Myocyte (in vitro differentiated cells): ENCODE measurements at regions not wholly inside any gene's neighbourhood (a gene's known extent, or its start where the extent isn't known, plus 50 kb on each side); places are given as distances from the start of the nearest gene placed in this dataset.

ENCODE experiments used
- DNase-seq: peaks from one replicate; pipeline ENCODE4 v3.0.0-alpha.2; 2012; ENCODE audit warnings: low read depth

DNA sequence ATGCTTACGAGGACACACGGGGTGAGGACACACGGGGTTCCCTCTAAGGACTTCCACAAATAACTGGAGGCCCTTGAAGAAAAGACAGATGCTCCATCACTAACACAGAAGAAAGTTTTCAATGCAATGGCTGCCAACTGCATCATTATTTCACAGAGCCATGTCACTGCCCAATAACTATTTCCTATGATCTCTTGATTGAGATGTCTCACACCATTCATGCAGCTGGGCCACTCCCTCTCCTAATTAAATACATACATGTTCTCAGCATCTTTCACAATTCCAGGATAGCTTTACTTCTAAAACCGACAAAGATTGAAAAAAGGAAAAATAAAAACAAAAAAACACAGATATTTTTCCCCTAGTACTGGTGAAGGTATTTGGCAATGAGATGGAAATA lies 650.8 kb downstream of the SEMA5A start:
- DNase-seq, result no peak

DNA sequence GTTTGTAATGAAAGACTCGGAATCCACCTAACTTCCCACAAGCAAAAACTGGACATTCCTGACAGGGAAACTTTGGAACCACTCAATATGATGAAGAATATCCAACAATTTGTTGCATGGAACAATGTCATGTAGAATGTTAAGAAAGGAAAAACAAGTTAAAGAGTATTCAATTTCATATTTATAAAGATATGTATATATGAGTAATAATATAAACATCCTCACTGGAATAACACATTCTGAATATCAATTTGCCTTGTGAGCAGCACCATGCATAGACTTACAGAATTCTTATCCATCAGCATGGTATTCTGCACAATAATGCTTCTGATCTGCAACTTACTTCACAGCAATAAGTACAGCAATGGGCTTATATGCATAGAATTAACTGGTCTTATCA lies 650.3 kb downstream of the SEMA5A start:
- DNase-seq, result no peak

DNA sequence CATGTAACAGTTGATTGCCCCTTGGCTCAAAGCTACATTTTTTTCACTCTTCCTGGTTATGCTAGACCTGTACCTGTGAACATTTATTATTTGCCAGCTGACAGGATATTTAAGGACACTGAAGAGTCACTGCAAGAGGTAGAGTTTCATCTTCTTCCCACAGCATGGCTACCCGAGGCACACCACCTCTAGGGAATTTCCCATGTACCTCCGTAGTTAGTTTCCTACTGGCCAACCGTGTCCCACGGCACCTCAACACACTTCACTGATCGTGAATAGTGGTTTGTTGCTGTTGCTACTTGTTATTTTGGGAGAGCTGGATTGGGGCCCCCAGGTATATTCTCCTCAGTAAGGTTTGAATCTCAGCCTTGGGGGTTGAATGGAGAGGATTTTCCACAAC lies 648.6 kb downstream of the SEMA5A start:
- DNase-seq, result no peak

DNA sequence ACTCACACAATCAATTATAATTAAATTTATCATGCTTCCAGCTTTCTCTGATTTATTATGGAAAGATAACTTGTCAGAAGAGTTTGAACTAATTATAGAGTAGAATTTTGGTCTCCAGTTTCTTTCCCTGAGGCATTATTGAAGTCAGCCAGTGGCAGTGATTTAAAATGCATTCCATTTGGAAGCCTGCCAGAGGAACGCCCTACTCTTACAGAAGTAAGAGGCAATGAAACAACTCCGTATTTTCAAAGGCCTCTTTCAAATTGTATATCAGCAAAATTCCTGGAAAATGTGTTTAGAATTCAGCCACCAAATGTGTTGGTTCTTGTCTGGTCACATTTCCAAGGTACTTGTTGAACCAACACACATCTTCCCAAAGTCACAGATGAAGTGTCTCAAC lies 640.9 kb downstream of the SEMA5A start:
- DNase-seq, result peak; percentile 50

DNA sequence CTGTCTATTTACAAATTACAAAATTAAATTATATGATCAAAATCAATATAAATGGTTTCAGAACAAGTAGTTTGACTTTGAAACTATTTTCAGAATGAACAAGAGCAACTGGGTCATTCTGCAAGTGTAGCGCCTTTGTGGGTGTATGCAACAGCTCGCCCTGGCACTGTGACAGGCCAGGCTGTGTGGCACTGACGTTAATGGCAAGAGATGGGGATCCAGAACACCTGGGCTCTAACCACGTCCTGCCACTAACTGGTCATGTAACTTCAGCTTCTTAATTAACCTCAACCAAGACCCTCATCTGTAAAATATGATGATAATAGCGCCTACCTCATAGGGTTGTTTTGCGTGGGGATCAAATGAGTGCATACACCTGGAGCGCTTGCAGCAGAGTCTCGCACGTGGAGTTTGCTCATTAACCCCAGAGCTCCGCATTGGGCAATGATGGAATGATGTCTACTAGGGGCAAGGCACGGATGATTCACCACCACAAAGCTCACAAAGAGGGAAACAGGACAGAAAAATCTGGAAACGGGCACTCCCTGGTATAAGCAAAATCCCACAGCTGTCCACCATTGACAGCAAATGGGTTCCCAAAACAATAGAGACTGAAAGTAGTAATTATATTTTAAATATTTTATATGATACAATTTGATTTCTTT lies 639.4 kb downstream of the SEMA5A start:
- DNase-seq, result peak; percentile 53

DNA sequence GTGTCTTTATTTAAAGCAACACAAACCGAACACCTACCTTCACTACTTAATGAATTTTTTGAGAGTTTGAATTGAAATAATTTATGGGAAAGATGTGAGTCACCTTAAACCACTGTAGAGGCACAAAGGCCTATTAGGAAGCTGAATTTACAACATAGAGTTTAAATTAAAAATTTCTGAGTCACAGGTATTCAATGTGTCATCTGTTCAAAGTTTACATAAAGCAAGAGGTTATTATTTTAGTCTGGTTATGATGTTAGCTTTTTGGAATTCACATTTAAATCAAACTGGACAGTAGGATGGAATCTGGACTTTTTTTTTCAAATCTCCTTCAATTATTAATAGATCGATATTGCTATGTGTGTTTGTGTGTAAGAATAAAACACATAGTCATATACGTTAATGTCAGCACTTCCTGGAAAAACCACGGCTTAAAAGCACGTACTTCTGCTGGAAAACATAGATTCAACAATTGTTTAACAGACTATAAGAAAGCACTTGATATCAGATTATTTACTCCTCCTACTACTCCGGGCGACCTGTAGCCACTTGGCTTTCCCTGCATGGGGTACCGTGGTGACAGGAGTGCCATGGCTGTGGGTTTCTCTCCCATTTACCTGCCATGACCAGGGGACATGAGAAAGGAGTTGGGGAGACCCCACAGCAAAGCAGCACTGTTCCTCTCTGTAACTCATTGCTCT lies 638.6 kb downstream of the SEMA5A start:
- DNase-seq, result no peak

DNA sequence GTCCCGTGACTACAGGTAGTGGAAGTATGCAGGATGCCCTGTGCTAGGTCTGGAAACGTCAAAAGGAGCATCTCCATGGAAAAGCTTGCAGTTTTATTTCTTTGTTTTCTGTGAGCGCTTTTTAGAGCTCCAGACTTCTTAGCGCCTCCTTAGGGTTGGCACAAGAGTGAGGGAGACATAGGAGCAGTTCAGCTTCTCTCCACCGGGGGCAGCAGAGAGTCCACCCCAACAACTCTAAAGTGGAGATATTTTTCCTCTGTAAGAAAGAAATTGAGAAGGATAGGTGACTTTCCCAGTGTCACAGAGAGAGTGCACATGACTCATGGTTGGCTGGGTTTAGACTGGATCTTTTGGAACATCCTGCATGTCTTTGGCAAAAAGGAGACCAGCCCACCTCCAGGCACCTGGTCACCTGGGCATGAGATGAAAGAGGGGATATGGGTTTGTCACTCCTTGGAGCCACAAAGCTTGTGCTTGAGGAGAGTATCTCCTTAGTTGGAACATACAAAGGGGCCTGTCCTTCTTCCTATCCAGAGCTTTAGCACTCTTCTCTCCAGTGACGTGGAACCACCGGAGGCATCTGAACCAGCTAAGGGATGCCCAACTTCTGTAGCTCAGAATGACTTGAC lies 637.7 kb downstream of the SEMA5A start:
- peak; percentile 23 for DNase-seq

DNA sequence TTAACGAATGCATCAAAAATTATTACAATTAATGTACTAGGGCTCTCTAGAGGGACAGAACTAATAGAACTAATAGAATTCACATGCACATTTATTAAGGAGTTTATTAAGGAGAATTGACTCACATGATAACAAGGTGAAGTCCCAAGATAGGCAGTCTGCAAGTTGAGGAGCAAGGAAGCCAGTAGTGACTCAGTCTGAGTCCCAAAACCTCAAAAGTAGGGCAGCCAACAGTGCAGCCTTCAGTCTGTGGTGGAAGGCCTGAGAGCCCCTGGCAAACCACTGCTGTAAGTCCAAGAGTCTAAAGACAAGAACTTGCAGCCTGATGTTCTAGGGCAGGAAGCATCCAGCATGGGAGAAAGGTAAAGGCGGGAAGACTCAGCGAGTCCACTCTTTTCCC lies 633.8 kb downstream of the SEMA5A start:
- DNase-seq, result peak; percentile 25

DNA sequence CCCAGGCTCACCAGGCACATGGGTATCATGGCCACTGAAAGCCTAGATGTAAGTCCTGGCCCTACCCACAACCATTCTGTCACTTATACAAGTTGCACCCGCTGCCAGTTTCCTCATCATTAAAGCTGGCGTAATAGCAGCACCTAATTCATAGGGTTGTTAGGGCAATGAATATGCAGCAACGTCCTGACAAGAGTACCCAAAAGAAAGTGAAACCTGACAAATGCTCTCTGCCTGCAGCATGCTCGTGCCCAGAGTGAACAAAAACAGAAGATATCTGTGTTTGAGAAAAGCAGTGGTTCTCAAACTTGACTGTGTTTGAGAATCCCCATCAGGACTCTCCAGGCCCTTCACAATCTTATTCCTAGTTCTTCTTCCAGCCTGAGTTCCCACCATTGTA lies 632.4 kb downstream of the SEMA5A start:
- no peak for DNase-seq

DNA sequence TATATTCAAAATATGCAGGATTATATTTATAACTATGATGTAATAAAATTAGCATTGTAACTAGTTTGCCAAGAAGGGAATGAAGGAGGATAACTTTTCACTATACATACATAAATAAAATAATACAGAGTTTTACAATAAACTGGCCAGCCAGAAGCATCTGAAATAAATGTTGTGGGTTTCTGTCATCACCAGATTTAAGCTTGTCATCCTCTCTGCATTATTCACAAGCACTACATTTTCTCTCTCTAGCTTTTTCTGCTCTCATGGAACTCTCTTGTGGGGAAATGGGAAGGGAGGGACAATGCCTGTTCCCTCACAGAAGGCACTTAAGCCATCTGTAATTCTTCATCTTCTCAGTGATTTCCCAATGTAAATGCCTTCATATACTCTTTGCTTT lies 626.8 kb downstream of the SEMA5A start:
- DNase-seq, result no peak

DNA sequence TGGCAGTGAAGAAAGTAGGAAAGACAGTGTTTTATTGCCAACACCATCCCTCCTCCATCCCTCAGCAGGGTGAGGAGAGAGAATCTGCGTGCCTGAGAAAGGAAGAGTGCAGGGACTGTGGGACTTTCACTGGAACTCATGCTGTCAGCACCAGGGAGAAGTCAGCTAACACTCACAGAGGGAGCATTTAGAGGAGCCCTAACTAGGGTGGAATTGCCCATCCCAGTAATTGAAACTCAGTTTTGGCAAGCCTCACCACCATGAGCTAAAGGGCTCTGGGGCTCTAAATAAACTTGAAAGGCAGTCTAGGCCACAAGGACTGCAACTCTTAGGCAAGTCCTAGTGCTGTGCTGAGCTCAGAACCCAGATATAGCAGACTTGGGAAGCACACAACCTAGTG lies 622.3 kb downstream of the SEMA5A start:
- DNase-seq, result peak; percentile 25

DNA sequence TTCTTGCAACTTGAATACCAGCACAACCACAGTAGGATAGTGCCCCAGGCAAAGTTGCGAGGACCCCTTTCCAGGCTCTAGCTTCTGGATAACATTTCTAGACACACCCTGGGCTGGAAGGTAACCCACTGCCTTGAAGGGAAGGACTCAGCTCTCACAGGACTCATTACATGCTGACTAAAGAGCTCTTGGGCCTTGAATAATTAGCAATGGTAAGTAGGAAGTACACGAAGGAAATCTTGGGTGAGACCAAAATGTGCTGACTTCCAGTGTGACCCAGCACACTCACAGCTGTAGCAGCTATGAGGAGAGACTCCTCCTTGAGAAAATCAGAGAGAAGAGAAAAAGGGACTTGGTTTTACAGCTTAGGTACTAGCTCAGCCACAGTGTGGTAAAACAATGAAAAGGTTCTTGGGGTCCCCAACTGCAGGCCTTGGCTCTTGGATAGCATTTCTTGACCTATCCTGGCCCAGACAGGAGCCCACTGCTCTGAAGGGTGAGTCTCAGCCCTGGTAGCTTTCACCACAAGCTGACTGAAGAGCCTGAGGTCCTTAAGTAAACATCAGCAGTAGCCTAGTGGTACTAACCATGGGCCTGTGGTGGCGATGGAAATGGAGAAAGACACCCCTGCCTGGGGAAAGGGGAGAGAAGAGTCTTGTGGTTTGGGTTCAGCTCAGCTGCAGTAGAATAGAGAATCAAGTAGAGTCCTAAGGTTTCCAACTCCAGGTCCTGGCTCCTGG lies 621.7 kb downstream of the SEMA5A start:
- no peak for DNase-seq

DNA sequence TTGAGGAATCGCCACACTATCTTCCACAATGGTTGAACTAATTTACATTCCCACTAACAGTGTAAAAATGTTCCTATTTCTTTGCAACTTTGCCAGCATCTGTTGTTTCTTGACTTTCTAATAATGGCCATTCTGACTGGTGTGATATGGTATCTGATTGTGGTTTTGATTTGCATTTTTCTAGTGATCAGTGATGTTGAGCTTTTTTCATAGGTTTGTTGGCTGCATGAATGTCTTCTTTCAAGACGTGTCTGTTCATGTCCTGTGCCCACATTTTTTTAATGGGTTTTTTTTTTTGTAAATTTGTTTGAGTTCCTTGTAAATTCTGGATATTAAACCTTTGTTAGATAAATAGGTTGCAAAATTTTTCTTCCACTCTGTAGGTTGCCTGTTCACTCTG lies 615.9 kb downstream of the SEMA5A start:
- DNase-seq, result no peak

DNA sequence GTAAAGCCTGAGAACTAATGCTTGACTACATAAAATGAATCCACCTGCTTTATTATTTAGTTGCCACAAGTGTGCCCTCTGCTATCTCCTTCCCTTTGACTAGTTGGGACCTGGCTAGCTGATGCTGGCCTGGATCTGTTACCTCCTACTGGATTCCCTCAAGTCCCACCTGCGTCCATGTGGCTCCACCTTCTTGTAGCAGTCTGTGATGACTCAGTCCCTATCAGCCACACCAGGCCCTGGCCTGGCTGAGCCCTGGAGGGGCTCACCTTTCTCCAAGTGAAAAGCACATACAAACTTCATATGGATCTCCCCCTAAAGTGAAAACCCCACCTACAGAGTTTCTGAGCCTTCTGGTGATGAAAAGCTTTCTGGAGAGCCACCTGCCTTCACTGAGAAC lies 611.4 kb downstream of the SEMA5A start:
- DNase-seq, result no peak

DNA sequence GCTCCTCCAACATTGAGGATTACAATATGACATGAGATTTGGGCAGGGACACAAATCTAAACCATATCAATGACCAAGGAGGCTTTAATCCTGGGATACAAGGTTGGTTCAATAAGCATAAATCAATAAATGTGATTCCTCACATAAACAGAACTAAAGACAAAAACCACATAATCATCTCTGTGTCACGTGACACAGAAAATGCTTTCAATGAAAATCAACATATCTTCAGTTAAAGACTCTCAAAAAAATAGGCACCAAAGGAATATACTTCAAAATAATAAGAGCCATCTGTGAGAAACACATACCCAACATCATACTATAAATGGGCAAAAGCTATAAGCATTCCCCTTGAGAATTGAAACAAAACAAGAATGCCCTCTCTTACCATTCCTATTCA lies 604.9 kb downstream of the SEMA5A start:
- DNase-seq, result no peak

DNA sequence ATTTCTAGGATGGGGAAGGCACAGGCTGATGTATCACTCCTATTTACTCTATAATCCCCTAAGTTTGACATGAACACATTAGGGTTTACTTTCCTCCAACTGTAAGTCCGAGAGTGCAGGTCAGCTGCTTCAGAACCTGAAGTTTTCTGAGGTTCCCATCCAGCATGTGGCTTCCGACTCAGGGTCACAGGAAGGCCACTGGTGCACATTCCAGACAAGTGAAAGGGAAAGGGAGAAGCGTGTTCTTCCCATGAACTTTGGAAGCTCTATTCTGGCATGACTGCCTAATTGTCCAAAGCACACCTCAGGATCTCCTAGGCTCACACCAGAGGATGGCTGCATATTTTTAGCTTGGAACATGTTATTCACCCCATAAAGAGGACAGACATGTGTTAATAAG lies 602.6 kb downstream of the SEMA5A start:
- peak; percentile 9 for DNase-seq

DNA sequence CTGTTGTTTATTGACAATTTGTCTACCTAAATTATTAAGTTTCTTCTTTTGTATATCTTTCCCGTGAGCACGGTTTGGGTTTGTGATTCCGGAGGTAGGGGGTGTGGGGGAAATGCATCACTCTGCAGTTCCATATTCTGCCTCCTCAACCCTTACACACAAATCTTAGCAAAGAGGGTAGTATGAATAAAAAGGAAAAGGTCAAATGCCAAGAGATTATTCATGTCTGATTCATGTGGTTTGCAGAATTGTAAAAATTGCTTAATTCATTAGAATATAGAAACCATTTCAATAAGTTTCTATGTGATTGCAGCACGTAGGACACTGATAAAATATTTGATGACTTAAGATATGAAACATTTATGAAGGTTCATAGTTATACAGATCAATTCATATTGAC lies 601.9 kb downstream of the SEMA5A start:
- no peak for DNase-seq

DNA sequence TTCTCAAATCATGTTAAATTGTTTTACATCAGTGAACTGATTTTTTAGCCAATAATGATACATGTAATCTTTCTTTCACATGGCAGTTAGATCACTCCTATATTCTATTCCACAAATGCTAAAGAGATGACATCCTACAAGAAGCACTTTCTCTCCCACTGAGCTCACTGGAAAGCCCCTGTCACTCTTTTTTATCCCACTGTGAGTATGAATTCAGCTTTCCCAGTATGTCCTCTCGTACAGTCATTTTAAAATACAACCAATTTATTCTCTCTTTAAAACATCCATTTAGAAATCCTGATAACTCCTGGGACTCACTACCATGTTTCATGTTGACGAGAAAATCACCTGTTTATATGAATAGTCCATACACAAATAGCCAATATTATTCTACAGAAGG lies 599.9 kb downstream of the SEMA5A start:
- DNase-seq, result no peak

DNA sequence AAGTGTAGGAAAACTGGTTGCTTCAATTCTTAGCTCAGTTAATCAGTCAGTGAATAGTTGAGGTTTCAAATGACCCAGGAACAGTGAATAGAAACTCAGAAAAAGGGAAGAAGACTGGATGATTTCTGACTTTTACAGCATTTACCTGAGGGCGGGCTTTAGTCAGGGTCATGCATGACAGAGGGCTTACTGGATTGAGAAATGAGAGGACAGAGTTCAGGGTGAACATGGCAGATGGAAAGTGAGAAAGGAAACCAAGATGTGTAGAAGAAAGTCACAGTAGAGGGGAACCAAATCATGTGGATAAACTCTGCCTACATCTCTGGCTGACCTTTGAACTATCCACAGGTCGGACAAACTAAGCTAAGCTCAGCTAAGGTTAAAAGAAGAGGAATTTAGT lies 596.0 kb downstream of the SEMA5A start:
- no peak for DNase-seq

DNA sequence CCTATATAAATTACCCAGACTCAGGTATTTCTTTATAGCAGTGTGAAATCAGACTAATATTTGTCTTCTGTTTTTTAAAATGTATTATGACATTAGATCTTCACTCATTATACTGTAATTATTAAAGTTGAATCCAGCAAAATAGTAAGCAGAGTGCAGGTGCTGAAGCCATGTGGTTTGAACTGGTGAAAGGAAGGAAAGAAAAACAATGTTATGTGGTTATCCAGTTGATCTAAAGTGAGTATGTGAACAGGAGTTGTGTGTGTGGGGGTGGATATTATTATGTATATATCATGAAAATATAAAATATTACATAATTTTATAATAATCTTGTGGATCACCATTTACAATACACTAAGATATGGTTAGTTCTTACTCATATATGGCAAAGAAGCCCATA lies 593.7 kb downstream of the SEMA5A start:
- DNase-seq, result no peak

DNA sequence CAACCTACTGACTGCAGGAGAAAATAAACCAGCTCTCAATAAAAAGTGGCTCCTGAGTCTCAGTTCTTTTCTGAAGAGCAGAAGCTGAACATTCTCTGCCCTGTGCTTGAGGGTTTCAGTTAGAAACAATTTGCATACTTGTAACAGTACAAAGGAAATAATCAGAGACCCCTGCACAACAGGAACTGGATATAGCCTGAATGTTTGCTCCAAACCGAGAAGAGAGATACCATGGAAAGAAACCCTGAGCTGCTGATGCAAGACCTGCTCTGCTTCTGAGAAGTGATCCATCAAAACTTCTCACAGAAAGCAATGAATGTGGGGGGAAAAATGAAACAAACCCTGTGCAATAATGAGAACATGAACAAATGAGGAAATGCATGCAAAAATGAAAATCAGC lies 592.9 kb downstream of the SEMA5A start:
- no peak for DNase-seq

DNA sequence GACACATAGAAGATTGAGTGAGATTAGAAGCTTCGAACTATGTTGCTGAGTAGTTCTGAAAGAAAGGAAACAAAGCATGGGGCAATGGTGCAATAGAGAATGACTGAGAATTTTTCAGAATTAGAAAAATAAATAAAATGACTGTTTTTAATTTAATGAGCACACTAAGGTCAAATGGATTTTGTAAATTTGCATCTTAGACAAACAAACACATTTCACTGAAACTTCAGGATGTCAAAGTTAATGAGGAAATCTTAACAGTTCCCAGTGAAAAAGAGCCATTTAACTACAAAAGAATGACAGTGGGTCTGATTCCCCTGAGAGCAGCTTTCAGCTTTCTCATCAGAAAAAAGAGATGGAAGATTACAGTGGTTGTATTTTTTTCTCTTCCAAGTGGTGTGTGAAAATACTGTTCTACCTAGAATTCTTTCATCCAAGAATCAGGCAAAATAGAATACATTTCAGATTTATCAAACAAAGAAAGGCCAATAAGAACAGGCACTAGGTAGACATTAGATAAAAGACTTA lies 591.9 kb downstream of the SEMA5A start:
- no peak for DNase-seq
